Stimulated activated CD4-positive, alpha-beta T cell treated with anti-CD3 and anti-CD28 coated beads, Interleukin-4, amount 100 ng/mL, for 4 hours (primary cell): ENCODE measurements at regions not wholly inside any gene's neighbourhood (a gene's known extent, or its start where the extent isn't known, plus 50 kb on each side); places are given as distances from the start of the nearest gene placed in this dataset.
"Not testable (repeated sequence)": the region's sequence is repeated elsewhere in the genome, so short reads cannot be mapped to it uniquely, and the experiment has no call there.

Experiments
- DNase-seq, 2 experiments: peaks; one replicate each; pipeline ENCODE4 v3.0.0-alpha.2; 2020

DNA sequence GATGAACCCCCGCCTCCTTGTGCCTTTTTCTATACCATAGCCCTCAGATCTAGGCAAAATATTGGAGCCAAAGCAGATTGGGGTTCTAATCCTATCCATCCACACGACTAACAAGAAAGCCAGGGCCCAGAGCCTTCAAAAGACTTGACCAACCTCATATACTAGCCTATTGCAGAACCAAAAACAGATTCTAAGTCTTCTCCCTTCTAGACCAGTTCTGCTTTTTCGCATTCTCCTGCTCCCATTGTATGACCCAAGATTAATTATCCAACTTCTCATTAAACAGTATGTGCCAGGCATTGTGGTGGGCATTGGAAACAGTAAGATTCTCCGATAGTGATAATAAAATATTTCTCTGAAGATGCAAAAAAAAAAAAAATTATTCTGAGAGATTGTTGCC lies 113.7 kb upstream of the JARID2 start:
- DNase-seq = no peak

DNA sequence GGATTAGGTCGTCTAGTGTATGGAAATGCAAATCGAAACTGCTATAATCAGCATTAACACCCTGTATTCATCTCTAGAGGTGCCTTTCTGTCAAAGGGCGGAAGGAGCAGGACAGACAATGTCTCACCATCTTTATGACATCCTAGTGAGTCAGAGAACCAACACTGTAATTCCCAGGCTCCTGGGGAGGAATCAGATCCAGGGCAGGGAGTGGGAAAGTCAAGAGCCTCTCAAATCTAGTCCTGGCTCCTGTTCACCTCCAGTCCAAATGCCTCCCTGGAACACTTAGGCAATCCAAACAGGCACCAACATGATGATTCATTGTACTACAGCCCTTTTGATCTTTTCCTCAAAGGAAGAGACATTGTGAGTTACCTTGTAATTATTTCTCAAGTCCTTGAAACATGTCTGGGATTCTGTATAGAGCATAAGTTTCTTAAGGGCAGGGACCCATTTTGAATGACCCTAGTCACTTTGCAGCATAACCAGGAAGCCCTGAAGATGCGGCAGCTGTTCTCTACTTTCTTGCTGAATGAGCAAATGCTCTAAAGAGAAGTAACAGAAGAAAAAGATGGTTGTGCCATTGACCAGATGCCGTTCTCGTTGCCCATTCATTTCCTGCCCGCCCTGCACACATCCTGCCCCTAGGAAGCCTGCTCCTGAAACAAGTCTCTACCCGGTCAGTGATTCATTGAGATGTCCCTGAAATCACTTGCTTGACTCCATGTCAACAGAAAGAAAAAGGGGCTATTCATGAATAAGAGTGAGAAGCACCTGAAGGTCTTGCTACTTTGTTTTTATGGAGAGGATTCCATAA lies 112.8 kb upstream of the JARID2 start:
- no peak for DNase-seq

DNA sequence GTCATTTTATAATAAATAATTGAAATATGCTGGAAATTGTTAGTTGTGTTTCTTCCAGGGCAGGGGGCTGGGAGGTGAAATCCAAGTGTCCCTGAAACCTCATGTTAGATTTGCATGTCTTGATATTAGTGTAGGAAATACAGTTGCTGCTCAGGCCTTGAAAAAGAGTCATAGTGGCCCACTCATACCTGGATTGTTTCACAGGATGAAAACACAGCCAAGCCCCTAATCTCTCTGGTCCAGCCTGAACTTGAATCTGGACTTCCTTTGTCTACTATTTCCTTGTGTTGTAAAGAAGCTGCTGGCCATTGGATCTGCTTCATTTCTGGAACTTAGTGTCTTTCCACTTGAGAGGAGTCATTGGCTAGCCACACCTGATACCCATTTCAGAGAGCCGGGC lies 108.8 kb upstream of the JARID2 start:
- no peak for DNase-seq

DNA sequence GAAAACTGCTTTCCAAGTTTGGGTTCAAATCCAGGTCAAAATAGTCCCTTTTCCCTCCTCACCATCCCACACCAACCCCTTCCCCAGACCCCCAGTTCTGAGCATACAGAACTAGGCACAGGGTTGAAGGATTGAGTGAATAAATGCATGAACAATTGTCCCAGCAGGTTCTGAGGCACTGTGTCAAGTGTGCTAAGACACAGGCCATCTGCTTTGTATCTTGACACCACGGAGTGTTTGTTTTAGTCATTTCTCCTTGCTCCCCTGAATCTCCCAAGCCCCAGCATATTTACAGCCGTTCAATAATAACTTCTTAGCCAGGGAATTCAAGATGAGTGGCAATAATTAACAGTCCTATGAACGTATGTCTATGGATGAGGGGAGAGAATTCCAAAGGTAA lies 102.8 kb upstream of the JARID2 start:
- DNase-seq = no peak

DNA sequence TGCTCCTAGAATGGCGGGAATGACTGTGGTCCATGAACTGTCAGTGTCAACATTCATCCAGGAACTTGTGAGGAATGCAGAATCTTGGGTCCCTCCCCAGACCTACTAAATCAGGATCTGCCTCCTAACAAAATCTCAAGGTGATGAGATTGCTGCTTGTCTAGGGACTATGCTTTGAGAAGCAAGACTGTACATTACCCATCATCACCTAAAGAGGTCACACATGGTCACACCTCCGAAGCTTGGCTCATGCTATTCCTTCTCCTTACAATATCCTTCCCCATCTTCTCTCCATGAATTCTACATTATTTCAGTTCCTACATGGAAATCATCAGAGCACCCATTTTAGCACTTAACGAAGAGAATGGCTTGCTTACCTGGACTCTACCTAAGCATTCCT lies 102.3 kb upstream of the JARID2 start:
- no peak for DNase-seq

DNA sequence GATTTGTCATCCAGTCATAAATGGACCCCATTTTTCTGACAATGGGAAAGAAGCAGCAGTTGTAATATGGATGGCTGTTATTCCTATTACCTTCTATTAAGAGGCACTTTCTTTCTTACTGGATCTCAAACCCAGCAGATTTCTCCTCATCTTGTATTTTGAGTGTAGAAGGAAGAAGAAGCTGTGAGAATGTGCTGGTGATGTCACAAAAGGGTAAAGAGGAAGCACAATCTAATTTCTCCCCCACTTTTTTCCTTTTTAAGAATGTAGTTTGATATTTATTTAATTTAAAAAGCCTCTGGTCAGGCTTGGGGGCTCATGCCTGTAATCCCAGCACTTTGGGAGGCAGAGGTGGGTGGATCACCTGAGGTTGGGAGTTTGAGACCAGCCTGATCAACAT lies 100.0 kb upstream of the JARID2 start:
- DNase-seq = no peak

DNA sequence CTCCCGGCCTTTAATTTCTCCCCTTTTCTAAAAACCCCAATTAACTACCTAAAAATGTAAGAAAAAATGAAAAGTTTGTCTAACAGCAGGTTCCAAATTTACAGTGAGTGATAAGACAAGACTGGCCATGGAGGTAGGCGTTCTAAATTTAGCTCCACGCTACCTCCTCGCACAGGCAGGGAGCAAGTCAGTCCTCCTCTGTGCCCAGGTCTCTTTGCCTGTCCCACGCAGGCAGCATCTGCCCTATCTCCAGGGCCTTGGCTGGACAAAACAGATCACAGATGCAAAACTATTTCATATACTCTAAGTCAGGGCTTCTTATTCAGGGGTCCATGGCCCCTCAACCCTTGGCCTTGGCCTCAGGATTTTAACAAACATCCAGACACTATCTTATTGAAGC lies 98.0 kb upstream of the JARID2 start:
- no peak for DNase-seq

DNA sequence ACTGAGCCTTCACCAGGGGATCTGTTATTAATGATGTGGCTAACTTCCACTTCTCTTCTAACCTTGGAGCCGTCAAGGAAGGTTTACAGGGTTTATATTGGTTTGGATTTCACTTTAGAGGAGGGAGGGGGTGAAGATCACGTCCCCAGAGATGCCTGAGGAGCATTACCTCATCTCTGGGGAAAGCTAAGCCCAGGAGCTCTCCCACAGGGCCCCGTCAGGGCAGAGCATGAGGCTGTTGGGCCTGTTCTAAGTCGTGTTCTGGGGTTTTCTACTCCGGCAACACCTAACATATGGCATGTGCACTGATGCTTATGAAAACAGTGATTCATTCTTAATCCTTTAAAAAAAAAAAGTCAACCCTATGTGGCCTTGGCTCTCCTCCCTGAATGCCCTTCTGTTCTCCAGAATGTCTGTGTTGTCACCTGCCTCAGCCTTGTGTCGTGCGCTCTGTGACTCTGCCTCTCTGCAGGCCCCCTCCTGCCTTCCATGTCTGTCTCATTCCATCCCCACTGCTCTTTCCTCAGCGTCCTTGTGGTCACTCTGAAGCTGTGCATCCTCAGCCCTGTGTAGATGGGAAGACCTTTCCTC lies 97.4 kb upstream of the JARID2 start:
- DNase-seq = no peak

DNA sequence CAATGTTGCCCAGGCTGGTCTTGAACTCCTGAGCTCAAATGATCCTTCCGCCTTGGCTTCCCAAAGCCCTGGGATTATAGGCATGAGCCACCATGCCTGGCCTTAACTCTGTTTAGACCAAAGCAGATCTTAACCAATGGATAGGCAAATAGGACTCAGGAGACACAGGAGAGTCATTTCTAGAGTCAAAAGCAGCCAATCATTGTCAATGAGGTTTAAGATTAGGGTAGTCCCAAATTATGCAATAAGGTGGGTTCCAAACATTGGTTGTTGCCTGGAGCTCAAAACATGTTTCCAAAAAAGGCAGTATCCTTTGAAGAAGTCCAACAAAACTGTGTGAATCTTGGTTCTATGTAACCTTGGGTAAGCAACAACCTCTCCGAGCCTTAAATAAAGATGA lies 95.7 kb upstream of the JARID2 start:
- no peak for DNase-seq

DNA sequence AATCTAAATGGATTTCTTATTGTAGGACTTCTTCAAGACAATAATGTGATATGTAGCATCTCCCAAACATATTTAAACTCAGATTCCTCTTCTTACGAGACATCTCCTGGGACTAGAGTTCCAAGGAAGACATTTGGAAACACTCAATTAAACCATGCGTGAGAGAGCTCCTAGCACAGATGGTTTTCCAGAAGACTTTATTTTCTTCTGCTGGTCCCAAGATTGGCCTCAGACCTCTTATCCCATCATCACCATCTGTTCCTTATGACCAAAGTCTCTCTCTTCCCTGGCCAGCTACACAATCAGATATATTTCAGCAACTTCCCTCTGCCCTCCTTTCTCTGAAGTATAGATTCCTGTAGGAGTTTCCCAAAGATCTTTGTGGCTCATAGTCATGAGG lies 93.2 kb upstream of the JARID2 start:
- no peak for DNase-seq

DNA sequence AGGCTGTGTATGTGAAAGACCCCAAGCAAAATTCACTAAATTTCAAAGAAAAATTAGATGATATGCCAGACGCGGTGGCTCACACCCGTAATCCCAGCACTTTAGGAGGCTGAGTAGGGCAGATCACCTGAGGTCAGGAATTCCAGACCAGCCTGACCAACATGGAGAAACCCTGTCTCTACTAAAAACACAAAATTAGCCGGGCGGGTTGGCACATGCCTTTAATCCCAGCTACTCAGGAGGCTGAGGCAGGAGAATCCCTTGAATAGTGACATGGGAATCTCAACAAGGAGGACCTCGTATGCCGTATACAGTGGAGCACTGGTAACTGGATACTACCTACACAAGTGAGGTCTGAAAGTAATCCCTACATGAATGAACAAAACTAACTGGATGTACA lies 92.7 kb upstream of the JARID2 start:
- DNase-seq = no peak

DNA sequence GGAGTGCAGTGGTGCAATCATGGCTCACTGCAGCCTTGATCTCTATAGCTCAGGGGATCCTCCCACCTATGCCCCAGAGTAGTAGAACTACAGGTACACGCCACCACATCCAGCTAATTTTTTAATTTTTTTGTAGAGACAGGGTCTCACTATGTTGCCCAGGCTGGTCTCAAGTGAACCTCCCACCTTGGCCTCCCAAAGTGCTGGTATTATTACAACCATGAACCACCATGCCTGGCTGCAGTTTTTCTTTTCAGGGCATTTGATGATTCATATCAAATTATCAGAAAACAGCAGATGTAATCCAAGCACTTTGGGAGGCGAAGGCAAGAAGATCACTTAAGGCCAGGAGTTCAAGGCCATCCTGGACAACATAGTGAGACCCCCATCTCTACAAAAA lies 88.4 kb upstream of the JARID2 start:
- DNase-seq = no peak

DNA sequence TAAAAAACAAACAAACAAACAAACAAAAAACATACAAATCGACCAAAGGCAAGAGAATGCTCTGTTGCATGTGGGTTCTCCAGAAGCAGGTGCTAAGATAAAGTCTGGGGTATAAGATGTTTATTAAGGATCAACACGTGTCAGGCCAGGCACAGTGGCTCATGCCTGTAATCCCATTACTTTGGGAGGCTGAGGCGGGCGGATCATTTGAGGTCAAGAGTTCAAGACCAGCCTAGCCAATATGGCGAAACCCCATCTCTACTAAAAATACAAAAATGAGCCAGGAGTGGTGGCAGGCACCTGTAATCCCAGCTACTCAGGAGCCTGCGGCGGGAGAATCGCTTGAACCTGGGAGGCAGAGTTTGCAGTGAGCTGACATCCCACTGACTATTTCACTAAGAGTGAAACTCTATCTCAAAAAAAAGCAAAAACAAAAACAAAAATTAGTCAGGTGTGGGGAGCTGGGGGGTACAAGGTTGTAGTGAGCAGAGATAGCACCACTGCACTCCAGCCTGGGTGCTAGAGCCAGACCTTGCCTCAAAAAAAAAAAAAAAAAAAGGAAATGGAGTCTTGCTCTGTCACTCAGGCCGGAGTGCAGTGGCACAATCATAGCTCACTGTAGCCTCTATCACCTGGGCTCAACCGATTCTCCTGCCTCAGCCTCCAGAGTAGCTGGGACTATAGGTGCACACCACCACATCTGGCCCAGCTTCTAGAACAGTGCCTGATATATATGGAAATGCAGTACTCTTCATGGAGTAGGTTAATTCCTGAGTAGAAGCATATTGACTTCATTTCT lies 86.8 kb upstream of the JARID2 start:
- no peak for DNase-seq

DNA sequence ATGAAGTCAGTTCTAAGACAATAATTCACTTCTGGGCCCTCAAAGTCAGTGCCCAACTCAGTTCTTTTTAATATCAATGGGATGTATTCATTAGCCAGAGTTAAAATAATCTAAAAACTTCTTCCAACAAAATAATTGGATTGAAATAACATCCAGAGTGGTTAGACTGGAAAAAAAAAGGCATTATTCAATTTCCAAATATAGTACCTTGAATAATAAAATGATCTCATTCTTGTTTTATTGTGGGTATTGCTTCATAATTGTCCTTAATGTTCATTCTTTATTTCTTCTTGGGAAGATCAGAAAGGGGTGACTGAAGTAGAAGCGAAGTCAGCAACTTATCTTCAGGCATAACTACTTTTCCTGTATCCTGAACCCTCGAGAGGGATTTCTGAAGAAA lies 85.1 kb upstream of the JARID2 start:
- DNase-seq = no peak

DNA sequence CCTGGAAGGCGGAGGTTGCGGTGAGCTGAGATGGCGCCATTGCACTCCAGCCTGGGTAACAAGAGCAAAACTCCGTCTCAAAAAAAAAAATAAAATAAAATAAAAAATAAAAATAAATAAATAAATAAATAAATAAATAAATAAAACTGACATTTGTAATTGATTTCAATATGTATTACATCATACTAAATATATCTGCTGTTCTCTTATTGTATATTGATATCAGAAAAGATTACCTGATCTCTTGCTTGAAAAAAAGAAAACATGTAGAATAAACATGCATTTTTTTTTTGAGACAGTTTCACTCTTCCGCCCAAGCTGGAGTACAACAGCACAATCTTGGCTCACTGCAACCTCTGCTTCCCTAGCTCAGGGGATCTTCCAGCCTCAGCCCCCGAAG lies 81.0 kb upstream of the JARID2 start:
- not testable (repeated sequence) for DNase-seq

DNA sequence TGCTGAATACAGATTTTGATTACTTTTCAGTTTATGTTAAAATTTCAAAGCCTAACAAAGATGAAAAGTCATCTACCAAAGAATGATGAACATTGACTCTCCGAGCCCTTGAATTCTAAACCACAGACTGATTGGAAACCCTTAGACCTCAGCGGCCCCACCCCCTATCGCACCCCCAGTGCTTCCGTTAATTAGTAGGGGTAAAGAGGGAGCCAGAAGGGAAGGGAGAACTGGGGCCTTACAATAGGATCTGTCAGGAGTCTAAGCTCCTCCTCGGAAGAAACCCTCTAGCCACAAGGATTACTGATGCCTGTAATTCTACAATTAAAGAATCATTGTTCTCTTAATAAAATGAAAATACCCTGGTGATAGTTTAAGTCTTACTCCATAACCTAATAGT lies 79.7 kb upstream of the JARID2 start:
- DNase-seq = no peak

DNA sequence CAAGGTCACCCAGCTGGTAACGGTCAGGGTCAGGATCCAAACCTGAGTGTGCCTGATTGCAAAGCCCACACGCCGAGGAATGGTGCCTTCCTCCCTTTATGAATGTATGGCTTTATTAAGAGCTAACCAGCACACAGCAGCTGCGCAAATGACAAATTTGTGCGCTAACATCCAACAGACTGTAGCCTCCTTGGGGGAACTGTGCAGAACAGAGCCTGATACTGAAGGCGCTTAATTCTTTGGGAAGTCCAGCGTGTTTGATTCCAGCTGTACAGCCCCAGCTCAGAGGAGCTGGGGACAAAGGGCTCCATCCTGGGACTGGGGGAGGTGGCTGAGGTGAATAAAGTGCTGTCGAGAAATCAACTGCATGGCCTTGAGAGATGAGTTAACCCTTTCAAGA lies 75.7 kb upstream of the JARID2 start:
- no peak for DNase-seq

DNA sequence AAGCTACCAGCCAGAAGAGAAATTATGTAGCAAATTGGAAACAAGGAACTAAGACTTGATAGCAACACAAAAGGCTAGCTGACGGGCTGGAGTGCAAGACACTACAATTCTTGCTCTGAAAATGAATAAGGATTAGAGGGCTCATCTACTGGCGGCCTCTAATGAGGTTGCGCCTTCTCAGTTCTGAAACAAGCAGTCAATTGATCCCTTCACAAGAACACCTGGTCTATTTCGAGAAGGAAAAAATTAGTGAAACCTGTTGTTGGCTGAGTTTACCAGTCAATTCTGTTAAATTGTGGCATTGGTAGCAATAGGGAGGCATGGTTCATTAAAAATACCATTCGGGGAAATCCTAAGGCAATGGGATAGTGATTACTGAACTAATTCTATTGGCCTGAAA lies 74.8 kb upstream of the JARID2 start:
- DNase-seq = no peak

DNA sequence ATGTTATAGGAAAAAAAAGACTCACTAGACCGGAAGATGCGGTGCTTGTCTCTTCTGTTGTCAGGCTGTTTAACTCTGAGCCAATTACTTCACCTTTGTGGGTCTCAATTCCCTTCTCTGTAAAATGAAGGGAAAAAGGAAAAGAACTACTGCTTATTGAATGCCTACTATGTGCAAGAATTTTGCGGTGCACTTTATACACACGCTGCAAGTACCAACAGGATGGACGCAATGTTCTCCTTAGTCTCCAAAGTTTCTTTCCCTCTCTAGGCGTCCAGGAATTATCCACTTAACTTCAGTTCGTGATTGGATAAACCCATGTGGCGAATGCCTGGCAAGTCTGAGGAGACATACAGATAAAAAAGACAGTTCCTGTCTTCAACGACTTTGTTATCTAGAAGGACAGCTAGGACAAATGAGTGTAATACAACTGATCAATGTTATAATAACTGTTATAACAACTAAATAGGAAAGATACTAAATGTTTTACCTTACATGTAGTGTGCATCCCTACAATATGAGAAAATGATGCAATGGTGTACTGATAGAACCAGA lies 69.0 kb upstream of the JARID2 start:
- no peak for DNase-seq

DNA sequence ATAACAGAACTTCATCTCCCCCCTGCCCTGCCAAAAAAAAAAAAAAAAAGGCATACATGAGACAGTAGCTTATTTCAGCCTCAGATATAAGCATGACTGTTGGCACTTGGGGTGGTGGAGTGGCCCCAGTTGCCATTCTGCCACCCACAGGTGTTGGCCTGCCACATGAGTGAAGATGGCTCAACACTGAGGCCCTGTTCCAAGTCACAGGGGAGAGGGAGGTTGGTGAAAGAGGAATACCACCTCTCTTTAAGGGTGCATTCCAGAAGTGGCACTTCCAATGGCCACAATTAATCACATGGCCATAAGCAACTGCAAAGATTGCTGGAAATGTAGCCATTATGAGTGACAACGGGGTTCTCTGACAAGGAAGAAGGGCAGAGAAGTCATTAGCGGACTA lies 61.9 kb upstream of the JARID2 start:
- peak; percentile 14 to 32 for DNase-seq

DNA sequence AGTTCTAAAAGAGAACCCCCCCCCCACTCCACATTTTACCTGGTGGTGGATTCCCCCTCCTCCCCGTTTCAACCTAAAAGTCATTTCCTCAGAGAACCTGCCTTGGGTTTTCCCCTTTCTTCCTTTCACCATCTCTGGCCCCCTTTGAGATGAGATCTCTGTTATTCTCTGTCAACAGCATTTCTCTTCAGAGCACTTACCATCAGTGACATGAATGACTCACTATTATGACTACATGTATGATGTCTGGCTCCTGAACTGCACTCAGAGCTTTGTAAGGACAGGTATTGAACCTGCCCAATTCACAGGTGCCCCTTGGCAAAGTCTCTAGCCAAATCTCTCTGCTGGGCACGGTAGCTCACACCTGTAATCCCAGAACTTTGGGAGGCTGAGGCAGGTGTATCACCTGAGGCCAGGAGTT lies 61.4 kb upstream of the JARID2 start:
- DNase-seq = peak; percentile 7 to 55

DNA sequence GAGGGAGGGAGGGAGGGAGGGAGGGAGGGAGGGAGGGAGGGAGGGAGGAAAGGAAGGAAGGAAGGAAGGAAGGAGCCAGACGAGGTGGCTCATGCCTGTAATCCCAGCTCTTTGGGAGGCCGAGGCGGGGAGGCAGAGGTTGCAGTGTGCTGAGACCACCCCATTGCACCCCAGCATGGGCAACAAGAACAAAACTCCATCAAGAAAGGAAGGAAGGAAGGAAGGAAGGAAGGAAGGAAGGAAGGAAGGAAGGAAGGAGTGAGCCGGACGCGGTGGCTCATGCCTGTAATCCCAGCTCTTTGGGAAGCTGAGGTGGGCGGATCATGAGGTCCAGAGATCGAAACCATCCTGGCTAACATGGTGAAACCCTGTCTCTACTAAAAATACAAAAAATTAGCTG lies 60.8 kb upstream of the JARID2 start:
- not testable (repeated sequence) for DNase-seq

DNA sequence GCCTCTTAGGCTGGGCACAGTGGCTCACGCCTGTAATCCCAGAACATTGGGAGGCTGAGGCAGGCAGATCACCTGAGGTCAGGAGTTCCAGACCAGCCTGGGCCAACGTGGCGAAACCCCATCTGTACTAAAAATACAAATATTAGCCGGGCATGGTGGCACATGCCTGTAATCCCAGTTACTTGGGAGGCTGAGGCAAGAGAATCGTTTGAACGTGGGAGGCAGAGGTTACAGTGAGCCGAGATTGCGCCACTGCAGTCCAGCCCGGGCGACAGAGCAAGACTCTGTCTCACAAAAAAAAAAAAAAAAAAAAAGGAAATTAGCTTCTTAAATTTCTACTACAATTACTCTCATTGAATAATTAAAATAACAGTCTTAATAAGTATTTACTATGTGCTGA lies 52.4 kb upstream of the JARID2 start:
- not testable (repeated sequence) for DNase-seq

DNA sequence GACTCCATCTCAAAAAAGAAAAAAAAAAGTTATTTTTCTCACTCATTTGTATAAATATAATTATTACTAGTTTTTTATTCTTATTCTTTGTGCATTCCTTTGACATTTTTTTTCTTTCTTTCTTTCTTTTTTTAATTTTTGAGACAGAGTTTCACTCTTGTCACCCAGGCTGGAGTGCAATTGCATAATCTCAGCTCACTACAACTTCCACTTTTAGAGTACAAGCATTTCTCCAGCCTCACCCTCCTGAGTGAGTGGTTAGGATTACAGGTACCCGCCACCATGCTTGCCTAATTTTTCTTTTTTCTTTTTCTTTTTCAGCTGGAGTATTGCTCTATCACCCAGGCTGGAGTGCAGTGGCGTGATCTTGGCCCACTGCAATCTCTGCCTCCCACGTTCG lies 51.4 kb upstream of the JARID2 start:
- DNase-seq = no peak
